ENCODE measurements at regions not wholly inside any gene's neighbourhood (a gene's known extent, or its start where the extent isn't known, plus 50 kb on each side); places are given as distances from the start of the nearest gene placed in this dataset.

DNA sequence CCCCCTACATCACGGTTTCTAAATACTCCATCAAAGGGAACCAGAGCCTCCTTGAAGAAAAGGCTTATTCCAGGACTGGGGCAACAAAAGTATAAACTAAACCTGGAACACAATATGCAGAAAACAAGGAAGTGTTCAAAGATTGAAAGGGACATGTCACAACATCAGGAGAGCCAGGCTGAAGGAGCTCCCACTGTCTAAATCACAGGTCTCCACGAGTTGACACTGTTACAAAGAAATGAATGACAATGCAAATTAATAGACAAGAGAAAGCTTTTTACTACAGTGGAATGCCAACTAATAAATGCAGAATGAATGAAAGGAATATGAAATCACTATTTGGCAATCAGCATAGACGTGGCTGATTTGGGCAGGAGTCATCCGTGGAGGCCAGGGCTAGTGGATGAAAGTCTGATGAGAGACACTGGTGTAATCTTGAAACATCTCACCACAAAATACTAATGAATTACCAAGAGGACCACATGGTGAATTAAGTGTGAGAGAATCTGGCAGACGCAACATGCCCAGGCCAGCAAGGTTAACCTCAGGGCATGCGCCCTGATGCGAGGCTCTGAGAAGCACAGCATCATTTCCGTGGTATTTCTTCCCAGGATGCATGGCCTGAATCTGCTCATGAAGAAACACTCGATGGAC is 123.8 kb upstream of the TJP1 start:
- no peak for DNase-seq

DNA sequence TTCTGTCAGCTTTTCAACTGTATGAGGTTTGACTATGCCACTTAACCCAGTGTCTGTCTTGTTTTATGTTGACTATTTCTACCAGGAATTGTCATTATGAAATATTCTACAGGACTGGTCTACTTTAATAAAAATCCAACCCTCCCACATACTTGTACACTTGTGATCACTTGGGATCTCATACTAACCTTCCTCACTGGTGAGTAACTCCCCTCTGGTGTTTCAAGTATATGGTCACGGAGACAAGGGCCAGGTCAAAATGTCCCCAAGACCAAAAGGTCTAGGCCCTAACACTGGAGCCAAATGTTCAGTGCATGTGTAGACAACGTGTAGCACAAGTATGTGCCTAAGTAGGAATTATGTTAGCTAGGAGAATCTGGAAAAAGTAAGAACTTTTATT is 122.7 kb upstream of the TJP1 start:
- no peak for DNase-seq

- DNase-seq, result no peak
These were observed 120.3 kb upstream of the TJP1 start for GRCh38 chr15:29942548-29942947.

GRCh38 chr15:29942143-29942542 is 119.9 kb upstream of the TJP1 start:
- DNase-seq, result no peak

- DNase-seq, result no peak
These were observed 117.1 kb upstream of the TJP1 start for GRCh38 chr15:29939404-29939803.

- no peak for DNase-seq
These were observed 116.4 kb upstream of the TJP1 start for GRCh38 chr15:29938361-29939335.

GRCh38 chr15:29937956-29938355 is 115.7 kb upstream of the TJP1 start:
- no peak for DNase-seq

DNA sequence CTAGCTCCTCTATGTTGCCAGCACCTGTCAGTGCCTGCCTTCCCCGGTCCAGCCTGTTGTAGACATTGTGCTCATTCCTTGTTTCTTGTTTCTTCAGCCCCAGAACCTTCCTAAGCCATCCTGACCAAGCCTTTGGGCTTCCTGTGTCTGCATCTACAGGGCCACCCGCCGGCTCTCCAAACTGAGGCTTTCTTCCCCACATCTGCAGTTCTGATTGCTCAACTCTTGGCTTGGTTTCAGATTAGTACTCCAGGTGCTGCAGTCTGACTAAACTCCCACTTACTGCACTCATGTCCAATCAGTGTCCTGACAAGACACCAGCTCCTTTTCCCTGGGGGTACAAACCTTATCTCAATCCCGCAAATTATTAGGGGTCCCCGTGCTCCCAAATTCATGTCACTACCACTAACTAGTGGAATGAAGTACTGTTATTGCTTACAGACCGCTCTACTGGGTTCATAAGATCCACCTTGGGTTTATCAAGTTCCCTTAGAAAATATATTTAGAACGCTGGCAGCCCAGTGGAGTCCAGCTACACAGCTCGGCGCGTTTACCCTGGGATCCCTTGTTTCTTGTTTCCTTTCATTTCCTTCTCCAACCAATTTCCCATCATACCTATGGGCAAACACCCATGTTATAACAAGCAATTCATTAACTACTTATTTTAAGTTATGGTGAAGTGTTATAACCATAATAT is 114.2 kb upstream of the TJP1 start:
- no peak for DNase-seq

DNA sequence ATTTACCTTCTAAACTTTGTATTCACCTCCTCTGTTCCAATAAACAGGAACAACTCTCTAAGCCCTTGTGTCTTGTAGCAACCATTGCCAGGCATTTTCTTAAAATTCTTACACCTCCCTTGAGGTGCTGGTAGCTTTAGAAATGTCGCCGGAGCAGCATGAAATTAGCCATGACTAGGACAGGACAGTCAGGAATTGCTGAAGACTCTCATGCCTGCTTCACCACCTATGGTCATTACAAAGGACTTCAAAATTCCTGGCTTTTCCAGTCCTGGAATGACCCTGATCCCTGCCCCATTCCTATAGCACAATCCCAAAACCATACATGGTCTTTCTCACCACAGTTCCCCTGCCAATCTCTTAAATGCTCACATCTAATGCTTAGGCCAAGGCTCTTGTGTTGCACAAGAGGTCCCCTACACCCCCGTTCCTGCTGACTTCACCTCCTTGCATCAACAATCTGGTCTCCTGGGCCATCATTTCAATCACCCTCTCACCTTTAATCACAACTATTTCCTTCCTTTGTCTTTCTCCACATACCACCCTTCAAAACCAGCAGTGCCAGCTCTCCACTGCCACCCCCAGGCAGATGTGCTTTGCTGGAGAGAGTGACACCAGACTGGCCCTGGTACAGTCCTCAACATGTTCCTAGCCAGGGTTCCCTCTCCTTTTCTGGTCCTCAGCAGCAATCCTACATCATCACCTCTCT is 113.2 kb upstream of the TJP1 start:
- peak in 1 of 2 experiments; percentile 4 for DNase-seq

DNA sequence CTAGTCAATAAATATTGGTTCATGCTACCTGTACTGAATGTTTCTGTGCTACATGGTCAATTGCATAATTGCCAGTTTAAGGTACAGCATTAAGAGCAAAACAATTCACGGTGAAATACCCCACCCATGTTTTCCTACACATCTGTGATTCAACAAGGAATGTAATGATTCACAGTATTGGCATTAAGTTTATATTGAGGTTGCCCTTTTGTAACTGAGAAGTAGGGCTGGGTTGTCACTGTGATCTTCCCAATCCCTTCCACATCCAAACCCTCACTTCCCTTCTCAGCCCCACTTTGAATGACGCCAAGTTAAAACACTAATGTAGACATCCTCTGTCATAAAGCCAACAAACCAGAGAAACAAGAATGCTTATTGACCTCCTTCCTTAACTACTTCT is 112.0 kb upstream of the TJP1 start:
- DNase-seq, result no peak

GRCh38 chr15:29933042-29933803 is 111.0 kb upstream of the TJP1 start:
- DNase-seq, result no peak

DNA sequence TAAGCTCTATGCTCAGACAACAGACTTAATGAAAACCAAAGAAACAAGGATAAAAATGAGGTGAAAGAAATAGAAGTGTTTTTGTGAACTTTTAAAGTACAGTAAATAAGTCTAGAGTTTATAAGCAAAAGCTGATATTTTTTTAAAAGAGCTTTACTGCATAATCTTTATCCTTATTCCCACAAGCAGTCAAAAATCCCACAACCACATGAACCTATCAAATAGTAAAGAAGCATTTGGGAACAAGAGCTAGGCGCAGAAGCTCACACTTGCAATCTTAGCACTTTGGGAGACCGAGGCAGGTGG is 103.8 kb upstream of the TJP1 start:
- DNase-seq, result no peak

DNA sequence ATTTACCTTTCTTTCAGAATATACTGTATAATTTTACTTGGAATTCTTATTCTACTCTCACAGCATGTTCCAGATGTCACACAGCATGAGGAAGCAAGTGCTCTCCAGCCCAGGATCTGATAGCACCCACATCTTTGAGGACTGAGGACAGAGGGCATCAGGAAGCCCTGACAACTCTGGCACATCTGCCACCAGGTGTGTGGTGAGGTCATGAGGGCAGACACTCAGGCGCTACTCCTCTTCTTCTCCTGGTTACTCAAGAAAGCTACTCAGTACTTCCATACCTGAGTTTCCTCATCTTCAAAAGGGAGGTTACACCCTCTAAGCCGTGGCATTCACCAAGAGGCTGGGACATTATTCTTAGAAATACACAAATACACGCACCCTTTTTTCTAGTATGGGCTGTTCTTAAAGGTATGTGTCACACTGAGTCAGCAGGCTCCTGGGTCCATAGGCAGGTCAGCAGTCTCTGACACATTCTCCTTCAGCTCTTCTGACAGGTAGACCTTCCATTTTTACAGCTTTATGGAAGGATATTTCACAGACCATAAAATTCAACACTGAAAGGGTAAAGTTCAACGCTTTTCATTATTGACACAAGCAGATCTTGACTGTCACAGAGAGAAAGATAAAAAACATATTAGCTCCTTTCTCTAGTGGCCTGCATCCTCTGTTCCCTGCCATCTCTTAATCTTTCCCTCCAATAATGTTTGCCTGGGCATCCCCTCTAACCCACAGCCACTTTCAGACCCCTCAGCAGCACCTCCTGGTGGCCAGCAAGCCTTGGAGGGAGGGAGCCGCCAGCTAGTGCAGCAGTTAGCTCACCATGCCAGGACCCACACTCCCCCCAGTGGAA is 103.2 kb upstream of the TJP1 start:
- peak; percentile 45 to 49 for DNase-seq

DNA sequence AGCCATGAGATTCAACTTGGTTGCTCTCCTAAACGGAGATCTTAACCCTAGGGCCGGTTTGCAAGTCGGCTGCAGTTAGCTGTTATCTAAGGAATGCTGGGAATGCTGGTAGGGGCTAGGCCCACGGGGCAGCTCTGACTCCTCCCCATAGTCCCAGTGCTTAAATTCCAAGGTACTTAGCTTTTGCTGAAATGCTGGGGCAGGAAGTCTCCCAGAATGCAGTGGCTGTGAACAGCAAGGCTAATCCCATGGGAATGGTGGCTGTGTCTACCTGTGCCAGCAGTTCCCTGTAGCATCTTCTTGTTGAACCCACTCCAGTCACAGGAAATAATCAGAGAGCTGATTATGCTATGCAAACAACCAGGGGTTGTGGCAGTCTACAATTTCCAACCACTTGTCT is 102.5 kb upstream of the TJP1 start:
- DNase-seq, result no peak

- no peak for DNase-seq
These were observed 99.9 kb upstream of the TJP1 start for GRCh38 chr15:29922191-29922590.

DNA sequence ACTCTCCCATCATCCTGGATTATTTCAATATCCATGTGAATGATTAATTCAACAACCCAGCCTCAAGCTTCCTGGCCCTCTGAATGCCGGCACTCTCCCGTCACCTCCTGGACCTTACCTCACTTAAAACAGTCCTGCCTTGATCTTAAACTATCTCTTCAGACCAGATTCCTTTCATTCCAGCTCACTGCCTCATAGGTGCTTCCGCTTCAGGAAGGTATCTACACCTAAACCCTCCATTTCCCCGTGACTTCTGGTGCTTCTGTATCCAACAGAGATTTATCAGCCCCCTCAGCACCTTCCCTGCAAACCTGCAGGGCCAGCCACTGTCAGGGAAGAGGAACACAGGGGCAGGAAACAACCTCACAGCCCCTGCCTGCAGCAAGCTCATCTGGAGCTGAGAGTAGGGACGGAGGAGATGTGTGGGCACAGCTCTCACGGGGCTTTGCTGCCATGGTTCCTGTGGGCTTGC is 98.9 kb upstream of the TJP1 start:
- DNase-seq, result no peak

DNA sequence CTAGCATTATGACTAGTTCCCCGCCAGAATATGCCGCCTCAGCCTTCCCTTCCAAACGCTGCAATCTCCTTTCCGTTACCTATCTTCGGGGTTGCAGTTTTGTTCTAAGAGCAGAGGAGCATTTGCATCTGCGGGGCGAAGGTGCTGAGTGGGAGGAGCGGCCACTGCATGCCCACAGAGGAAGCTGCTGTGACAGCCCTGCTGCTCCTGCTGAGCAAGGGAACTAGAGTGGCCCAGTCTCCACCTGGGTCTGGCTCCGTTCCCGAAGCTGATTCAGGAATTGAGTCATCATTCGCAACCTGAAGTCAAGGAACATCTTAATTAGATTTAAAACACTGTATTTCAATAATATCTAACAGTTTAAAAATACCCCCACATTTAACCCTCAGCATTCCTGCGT is 98.2 kb upstream of the TJP1 start:
- no peak for DNase-seq

DNA sequence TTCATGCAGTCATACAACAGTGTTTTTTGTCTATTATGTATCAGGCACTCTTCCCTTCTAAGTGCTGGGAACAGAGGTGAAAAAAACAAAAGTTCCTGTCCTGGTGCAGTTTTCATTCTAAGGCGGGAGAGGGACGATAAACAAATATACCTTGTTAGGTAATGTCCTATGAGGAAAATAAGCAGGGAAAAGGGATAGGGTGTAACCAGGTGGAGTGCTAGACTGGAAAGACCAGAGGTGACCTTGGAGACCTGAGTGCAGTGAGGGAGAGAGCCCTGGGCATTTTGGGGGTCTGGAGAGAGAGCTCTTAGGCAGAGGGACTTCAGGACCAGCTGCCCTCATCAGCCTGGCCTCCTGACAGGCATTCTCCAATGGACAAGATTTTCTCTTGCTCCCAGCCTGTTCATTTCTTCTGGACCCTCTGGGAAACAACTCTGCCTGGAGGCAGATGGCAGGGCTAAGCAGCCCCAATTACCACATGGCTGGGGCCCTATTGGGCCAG is 97.2 kb upstream of the TJP1 start:
- DNase-seq, result no peak

- DNase-seq, result no peak
These were observed 95.6 kb upstream of the TJP1 start for GRCh38 chr15:29917600-29918597.

DNA sequence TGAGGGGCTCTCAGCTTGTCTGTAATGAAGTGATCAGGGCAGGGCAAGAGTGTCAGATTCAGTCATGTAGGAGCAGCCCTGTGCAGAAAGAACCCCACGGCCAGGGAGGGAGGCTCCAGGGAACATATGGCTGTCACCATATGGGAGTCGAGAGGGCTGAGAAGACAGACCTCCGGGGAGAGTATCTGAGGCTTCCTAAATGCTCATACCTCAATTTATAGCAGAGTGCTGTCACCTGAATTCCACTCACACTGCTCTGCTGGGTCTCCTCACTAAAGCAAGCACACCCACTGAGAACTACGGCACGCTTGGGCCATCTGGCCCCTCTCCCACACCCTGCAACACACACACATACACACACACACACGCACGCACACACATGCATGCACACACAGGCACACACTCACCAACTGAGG is 92.3 kb upstream of the TJP1 start:
- no peak for DNase-seq
